Duodenal mucosa (tissue), 2 donors: ENCODE measurements at regions not wholly inside any gene's neighbourhood (a gene's known extent, or its start where the extent isn't known, plus 50 kb on each side); places are given as distances from the start of the nearest gene placed in this dataset.

Experiments
- H3K27ac ChIP-seq: one replicate; pipeline ENCODE4 v1.7.0; 2013; ENCODE audit warnings: low read depth, low read length
- H3K27me3 ChIP-seq, 2 donors: one replicate each; pipeline ENCODE4 v1.7.0; 2013; ENCODE audit warnings: low read length in 2 of 2, control low read depth in 1 of 2; ENCODE audit not compliant: insufficient read depth in 2 of 2, control insufficient read depth in 1 of 2
- H3K36me3 ChIP-seq, 2 donors: one replicate each; pipeline ENCODE4 v1.7.0; 2013; ENCODE audit warnings: low read length in 2 of 2, control low read depth in 1 of 2; ENCODE audit not compliant: insufficient read depth in 2 of 2, control insufficient read depth in 1 of 2
- H3K4me1 ChIP-seq, 2 donors: one replicate each; pipeline ENCODE4 v1.7.0; 2013; ENCODE audit warnings: low read length in 2 of 2, control low read depth in 1 of 2; ENCODE audit not compliant: insufficient read depth in 2 of 2, control insufficient read depth in 1 of 2
- H3K4me3 ChIP-seq, 2 donors: one replicate each; pipeline ENCODE4 v1.7.0; 2013; ENCODE audit warnings: low read length in 2 of 2, low read depth in 1 of 2
- H3K9ac ChIP-seq, 2 donors: one replicate each; pipeline ENCODE4 v1.7.0; 2013; ENCODE audit warnings: low read length in 2 of 2, low read depth in 1 of 2
- H3K9me3 ChIP-seq, 2 donors: one replicate each; pipeline ENCODE4 v1.7.0; 2013; ENCODE audit warnings: low read length in 2 of 2, control low read depth in 1 of 2; ENCODE audit not compliant: control insufficient read depth in 1 of 2

DNA sequence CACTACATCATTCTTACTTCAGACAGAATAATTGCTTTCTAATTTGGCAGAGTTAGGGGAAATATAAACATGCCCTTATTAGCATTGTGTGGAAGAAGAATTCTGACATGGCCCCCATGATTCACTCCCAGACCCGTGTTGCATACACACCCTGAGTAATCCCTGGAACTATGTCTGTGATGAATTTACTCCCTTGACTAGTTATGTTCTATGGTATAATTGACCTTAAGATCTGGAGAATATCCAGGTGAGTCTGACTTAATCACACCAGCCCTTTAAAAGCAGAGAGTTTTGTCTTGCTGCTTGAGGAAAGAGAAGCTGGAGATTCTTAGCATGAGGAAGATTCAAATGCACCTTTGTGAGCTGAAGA is 262.9 kb downstream of the SOX4 start:
- Histone ChIP-seq H3K4me1 (no peaks in the 10 kb centered on the region), H3K27me3 (no peaks in the 10 kb centered on the region), H3K27ac (no peak overlapping the region), H3K9me3 (no peaks in the 10 kb centered on the region), H3K4me3 (no peak overlapping the region), H3K9ac (no peak overlapping the region), H3K36me3 (no peaks in the 10 kb centered on the region)

GRCh38 chr6:21856844-21857243 is 263.3 kb downstream of the SOX4 start:
- Histone ChIP-seq H3K36me3 (no peaks in the 10 kb centered on the region), H3K4me3 (no peak overlapping the region), H3K4me1 (no peaks in the 10 kb centered on the region), H3K9me3 (no peaks in the 10 kb centered on the region), H3K9ac (no peak overlapping the region), H3K27me3 (no peaks in the 10 kb centered on the region), H3K27ac (no peak overlapping the region)

GRCh38 chr6:21858076-21858475 is 264.5 kb downstream of the SOX4 start:
- no peaks in the 10 kb centered on the region for H3K4me1 ChIP-seq
- H3K9ac ChIP-seq: no peak overlapping the region
- no peak overlapping the region for H3K4me3 ChIP-seq
- H3K36me3 ChIP-seq: no peaks in the 10 kb centered on the region
- no peaks in the 10 kb centered on the region for H3K9me3 ChIP-seq
- H3K27me3 ChIP-seq: no peaks in the 10 kb centered on the region
- H3K27ac ChIP-seq: no peak overlapping the region

- Histone ChIP-seq H3K9ac (no peak overlapping the region), H3K9me3 (no peaks in the 10 kb centered on the region), H3K27ac (no peak overlapping the region), H3K36me3 (no peaks in the 10 kb centered on the region), H3K27me3 (no peaks in the 10 kb centered on the region), H3K4me3 (no peak overlapping the region), H3K4me1 (no peaks in the 10 kb centered on the region)
These were observed 265.7 kb downstream of the SOX4 start for GRCh38 chr6:21859193-21859735.

- Histone ChIP-seq H3K9me3 (no peaks in the 10 kb centered on the region), H3K27ac (no peak overlapping the region), H3K9ac (no peak overlapping the region), H3K27me3 (no peaks in the 10 kb centered on the region), H3K4me3 (no peak overlapping the region), H3K4me1 (no peaks in the 10 kb centered on the region), H3K36me3 (no peaks in the 10 kb centered on the region)
These were observed 268.4 kb downstream of the SOX4 start for GRCh38 chr6:21861942-21862341.

- H3K9me3 ChIP-seq: no peaks in the 10 kb centered on the region
- no peaks in the 10 kb centered on the region for H3K36me3 ChIP-seq
- H3K27me3 ChIP-seq: no peaks in the 10 kb centered on the region
- H3K4me3 ChIP-seq: no peak overlapping the region
- H3K9ac ChIP-seq: no peak overlapping the region
- no peaks in the 10 kb centered on the region for H3K4me1 ChIP-seq
- no peak overlapping the region for H3K27ac ChIP-seq
These were observed 270.7 kb downstream of the SOX4 start for GRCh38 chr6:21864206-21864605.

DNA sequence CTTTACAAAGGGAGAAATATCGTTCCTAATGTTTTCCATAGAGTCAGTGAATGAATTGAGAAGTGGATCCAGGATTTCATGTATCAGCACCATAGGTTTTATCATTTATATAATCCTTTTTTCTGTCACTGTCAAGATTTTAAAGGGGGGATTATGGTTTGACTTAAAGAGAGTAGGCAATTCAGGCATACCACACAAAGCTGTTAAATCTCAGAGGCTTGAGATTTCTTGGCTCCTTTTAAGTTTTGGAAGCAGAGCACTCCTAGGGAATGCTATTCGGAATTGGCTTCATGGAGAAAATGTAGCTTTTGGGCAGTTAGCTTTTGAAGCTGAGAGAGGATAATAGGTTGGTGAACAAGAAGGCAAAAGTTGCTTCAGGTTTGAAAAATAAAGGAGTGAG is 274.7 kb downstream of the SOX4 start:
- Histone ChIP-seq H3K4me1 (no peaks in the 10 kb centered on the region), H3K27me3 (no peaks in the 10 kb centered on the region), H3K27ac (no peak overlapping the region), H3K4me3 (no peak overlapping the region), H3K36me3 (no peaks in the 10 kb centered on the region), H3K9ac (no peak overlapping the region), H3K9me3 (no peaks in the 10 kb centered on the region)

DNA sequence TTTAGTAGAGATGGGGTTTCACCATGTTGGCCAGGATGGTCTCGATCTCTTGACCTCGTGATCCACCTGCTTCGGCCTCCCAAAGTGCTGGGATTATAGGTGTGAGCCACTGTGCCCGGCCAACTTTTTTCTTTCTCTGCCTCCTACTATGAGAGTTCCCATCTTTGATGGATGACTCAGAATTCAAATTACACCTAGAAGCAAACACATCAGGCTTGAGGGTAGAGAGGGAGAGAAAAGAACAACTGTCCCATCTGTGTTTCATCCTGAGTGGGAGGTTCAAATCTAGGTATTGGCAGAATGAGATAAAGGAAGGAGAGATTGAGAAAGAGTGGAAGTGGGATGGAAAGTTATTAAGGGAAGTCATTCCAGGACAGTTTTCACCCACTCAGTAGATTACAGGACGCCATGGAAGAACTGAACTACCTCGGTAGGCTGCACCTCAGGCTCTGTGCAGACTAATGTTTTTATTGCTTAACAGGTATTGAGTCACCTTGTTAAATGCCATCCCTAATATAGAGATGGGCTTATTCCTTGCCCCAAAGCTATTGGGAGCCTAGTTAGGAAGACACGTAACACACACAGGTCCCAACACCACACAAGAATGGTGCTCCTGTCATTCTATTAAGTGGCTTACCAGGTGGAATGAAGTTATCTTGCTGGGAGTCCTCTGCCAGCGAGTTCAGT is 275.7 kb downstream of the SOX4 start:
- no peak overlapping the region for H3K9ac ChIP-seq
- H3K4me1 ChIP-seq: no peaks in the 10 kb centered on the region
- no peak overlapping the region for H3K4me3 ChIP-seq
- H3K36me3 ChIP-seq: no peaks in the 10 kb centered on the region
- no peak overlapping the region for H3K27ac ChIP-seq
- H3K27me3 ChIP-seq: no peaks in the 10 kb centered on the region
- no peaks in the 10 kb centered on the region for H3K9me3 ChIP-seq

DNA sequence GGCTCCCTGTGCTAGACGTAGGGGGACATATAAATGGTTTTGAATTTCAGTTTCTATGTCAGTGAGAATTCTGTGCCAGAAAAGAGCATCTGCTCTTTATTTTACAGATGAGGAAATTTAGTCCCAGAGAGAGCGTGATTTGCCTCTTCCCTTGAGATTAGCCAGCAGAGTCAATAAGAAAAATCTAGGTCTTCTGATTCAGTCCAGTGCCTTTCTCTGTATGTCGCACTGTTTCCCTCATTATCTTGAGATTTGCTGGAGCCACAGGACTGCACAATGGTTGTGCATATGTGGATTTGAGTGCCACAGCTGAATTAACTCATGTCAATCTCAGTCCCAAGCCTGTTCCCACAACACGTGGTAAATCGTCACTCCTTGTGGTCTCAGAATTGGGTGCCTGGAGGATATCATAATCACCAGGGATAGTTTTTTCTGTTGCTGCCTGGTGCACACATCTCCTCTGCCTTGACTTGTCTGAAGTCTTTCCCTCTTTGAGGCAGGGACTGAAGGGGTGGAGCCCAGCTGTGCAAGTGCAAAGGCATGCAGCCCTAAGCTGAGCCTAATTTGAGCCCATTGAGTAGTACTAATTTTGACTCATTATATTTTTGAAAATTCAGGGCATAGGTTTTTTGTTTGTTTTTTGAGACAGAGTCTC is 276.7 kb downstream of the SOX4 start:
- H3K27ac ChIP-seq: no peak overlapping the region
- H3K4me1 ChIP-seq: no peaks in the 10 kb centered on the region
- no peaks in the 10 kb centered on the region for H3K36me3 ChIP-seq
- H3K4me3 ChIP-seq: no peak overlapping the region
- no peaks in the 10 kb centered on the region for H3K27me3 ChIP-seq
- no peaks in the 10 kb centered on the region for H3K9me3 ChIP-seq
- H3K9ac ChIP-seq: no peak overlapping the region

DNA sequence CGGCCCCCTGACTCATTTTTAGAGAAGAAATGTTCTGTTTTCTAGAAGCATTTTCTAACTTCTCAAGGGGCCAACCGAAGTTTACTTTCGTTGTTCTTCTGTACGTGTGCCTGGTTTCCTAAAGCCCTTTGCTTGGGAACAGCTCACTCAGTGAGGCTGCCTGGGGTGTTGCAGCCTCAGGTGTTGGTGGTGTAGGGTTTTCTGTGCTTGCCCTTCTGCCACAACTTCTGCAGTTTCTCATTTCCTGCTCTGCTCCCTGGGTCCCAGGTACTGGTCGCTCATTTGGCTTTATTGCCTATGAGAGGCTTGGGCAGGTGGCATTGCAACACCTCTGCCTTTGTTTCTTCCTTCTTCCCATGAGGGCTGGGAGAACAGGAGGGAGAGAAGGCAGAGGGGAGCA is 278.3 kb downstream of the SOX4 start:
- H3K4me3 ChIP-seq: no peak overlapping the region

More for the DNA sequence above, 278.3 kb downstream of the SOX4 start:
- H3K4me1 ChIP-seq: no peaks in the 10 kb centered on the region
- H3K9me3 ChIP-seq: no peaks in the 10 kb centered on the region
- H3K9ac ChIP-seq: no peak overlapping the region
- H3K27me3 ChIP-seq: no peaks in the 10 kb centered on the region
- no peaks in the 10 kb centered on the region for H3K36me3 ChIP-seq
- no peak overlapping the region for H3K27ac ChIP-seq
